WTC11 (cell line): ENCODE measurements at regions not wholly inside any gene's neighbourhood (a gene's known extent, or its start where the extent isn't known, plus 50 kb on each side); places are given as distances from the start of the nearest gene placed in this dataset.

Experiments used
- ATAC-seq: fragments of 200-7000 bp; cut with Tn5 transposase; 2 replicates; pipeline ENCODE4 v1.10.0; 2021; ENCODE audit warnings: mild to moderate bottlenecking, moderate library complexity
- CTCF ChIA-PET: fragments of 300-600 bp; sonication (Branson Sonifier 250); formaldehyde crosslinking; loops from one replicate; lab custom pipeline; 2021; ENCODE audit warnings: antibody characterized with exemption; lab: Charles Lee
- POLR2A ChIA-PET: fragments of 350-600 bp; sonication (Branson Sonifier 250); formaldehyde crosslinking; loops from one replicate; lab custom pipeline; 2021; ENCODE audit warnings: antibody characterized with exemption; lab: Charles Lee
- DNase-seq: peaks from one replicate; pipeline ENCODE4 v3.0.0; 2021; ENCODE audit warnings: low spot score
- H3K27ac Mint-ChIP-seq: 2 replicates; pipeline ENCODE4 v1.8.0; 2021; ENCODE audit warnings: mixed read lengths
- H3K27me3 Mint-ChIP-seq: 2 replicates; pipeline ENCODE4 v1.8.0; 2021; ENCODE audit warnings: low read depth, mild to moderate bottlenecking, moderate library complexity, mixed read lengths
- H3K36me3 Mint-ChIP-seq: 2 replicates; pipeline ENCODE4 v1.8.0; 2021; ENCODE audit warnings: mixed read lengths
- H3K4me1 Mint-ChIP-seq: 2 replicates; pipeline ENCODE4 v1.8.0; 2022; ENCODE audit warnings: mixed read lengths
- H3K4me3 Mint-ChIP-seq: 2 replicates; pipeline ENCODE4 v1.8.0; 2021; ENCODE audit warnings: mild to moderate bottlenecking, moderate library complexity, mixed read lengths
- H3K9me3 Mint-ChIP-seq: 2 replicates; pipeline ENCODE4 v1.8.0; 2021; ENCODE audit warnings: mixed read lengths
- ARID4B ChIP-seq: sonication (generic); formaldehyde crosslinking; IDR thresholded peaks from 2 replicates; pipeline ENCODE4 v1.8.0; 2023; ENCODE audit warnings: missing genetic modification reagents, mild to moderate bottlenecking, borderline replicate concordance
- ATF2 ChIP-seq: sonication (generic); formaldehyde crosslinking; IDR thresholded peaks from 2 replicates; pipeline ENCODE4 v1.8.1; 2022; ENCODE audit warnings: low read depth, missing genetic modification reagents, borderline replicate concordance
- CREM ChIP-seq: sonication (generic); formaldehyde crosslinking; IDR thresholded peaks from 2 replicates; pipeline ENCODE4 v1.8.1; 2022; ENCODE audit warnings: mild to moderate bottlenecking, missing genetic modification reagents, moderate library complexity
- ESRRA ChIP-seq: sonication (generic); formaldehyde crosslinking; IDR thresholded peaks from 2 replicates; pipeline ENCODE4 v1.8.1; 2022; ENCODE audit warnings: mild to moderate bottlenecking, missing genetic modification reagents, borderline replicate concordance
- ETV6 ChIP-seq: sonication (generic); formaldehyde crosslinking; IDR thresholded peaks from 2 replicates; pipeline ENCODE4 v1.8.1; 2022; ENCODE audit warnings: mild to moderate bottlenecking, missing genetic modification reagents
- HMGA2 ChIP-seq: fragments of 250-450 bp; sonication (Bioruptor Pico); IDR thresholded peaks from 2 replicates; pipeline ENCODE4 v1.4.0; 2021; ENCODE audit warnings: mild to moderate bottlenecking, moderate library complexity
- IRF2 ChIP-seq: sonication (generic); formaldehyde crosslinking; IDR thresholded peaks from 2 replicates; pipeline ENCODE4 v1.8.0; 2022; ENCODE audit warnings: low read depth, missing genetic modification reagents, borderline replicate concordance
- NFE2L1 ChIP-seq: sonication (generic); formaldehyde crosslinking; IDR thresholded peaks from 2 replicates; pipeline ENCODE4 v1.8.1; 2023; ENCODE audit warnings: missing genetic modification reagents
- SMAD3 ChIP-seq: sonication (generic); formaldehyde crosslinking; IDR thresholded peaks from 2 replicates; pipeline ENCODE4 v1.8.0; 2022; ENCODE audit warnings: missing genetic modification reagents, mild to moderate bottlenecking, borderline replicate concordance
- SMAD4 ChIP-seq: sonication (generic); formaldehyde crosslinking; IDR thresholded peaks from 2 replicates; pipeline ENCODE4 v1.8.0; 2022; ENCODE audit warnings: mild to moderate bottlenecking, missing genetic modification reagents
- SOX15 ChIP-seq: fragments of 250-450 bp; sonication (Bioruptor Pico); IDR thresholded peaks from 2 replicates; pipeline ENCODE4 v1.9.0; 2021; ENCODE audit warnings: mild to moderate bottlenecking
- ZNF138 ChIP-seq: sonication (generic); formaldehyde crosslinking; conservative IDR thresholded peaks from 2 replicates; pipeline ENCODE4 v1.8.1; 2022; ENCODE audit warnings: mild to moderate bottlenecking, moderate library complexity, missing genetic modification reagents
- ZNF423 ChIP-seq: fragments of 250-450 bp; sonication (Bioruptor Pico); IDR thresholded peaks from 2 replicates; pipeline ENCODE4 v2.1.2; 2022; ENCODE audit warnings: mild to moderate bottlenecking, moderate library complexity
- ZNF671 ChIP-seq: fragments of 250-450 bp; sonication (Bioruptor Pico); IDR thresholded peaks from 2 replicates; pipeline ENCODE4 v1.8.0; 2021; ENCODE audit warnings: mild to moderate bottlenecking
- TF ChIP-seq, protein P1 (sequence below): sonication (generic); formaldehyde crosslinking; IDR thresholded peaks from 2 replicates; pipeline ENCODE4 v1.8.1; 2023; ENCODE audit warnings: mild to moderate bottlenecking, moderate library complexity, missing genetic modification reagents
- TF ChIP-seq, protein P2 (sequence below): fragments of 250-450 bp; sonication (Bioruptor Pico); IDR thresholded peaks from 2 replicates; pipeline ENCODE4 v1.9.0; 2021; ENCODE audit warnings: moderate library complexity, mild to moderate bottlenecking, inconsistent platforms, borderline replicate concordance
- TF ChIP-seq, protein P3 (sequence below): sonication (generic); formaldehyde crosslinking; IDR thresholded peaks from 2 replicates; pipeline ENCODE4 v1.8.0; 2023; ENCODE audit warnings: missing genetic modification reagents

DNA sequence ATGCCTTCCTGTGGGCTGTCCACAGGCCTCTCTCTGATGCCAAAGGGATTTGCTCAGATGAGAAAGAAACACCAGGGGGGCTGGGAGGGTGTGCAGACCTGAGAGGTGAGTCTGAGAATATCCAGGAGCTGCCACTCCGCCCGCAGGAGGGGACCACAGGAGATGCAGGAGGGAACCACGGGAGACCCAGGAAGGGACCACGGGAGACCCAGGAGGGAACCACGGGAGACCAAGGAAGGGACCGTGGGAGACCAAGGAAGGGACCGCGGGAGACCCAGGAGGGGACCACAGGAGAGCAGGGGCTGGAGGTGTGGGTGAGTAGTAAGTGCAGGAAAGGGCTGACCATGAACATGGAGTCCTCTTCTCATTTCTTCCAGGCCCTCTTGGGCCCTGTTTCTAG is 74.6 kb upstream of the SFSWAP start (continued):
- TF ChIP-seq, protein P1, sequence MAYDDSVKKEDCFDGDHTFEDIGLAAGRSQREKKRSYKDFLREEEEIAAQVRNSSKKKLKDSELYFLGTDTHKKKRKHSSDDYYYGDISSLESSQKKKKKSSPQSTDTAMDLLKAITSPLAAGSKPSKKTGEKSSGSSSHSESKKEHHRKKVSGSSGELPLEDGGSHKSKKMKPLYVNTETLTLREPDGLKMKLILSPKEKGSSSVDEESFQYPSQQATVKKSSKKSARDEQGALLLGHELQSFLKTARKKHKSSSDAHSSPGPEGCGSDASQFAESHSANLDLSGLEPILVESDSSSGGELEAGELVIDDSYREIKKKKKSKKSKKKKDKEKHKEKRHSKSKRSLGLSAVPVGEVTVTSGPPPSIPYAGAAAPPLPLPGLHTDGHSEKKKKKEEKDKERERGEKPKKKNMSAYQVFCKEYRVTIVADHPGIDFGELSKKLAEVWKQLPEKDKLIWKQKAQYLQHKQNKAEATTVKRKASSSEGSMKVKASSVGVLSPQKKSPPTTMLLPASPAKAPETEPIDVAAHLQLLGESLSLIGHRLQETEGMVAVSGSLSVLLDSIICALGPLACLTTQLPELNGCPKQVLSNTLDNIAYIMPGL = no peak
- no peak for TF ChIP-seq ARID4B (CRISPR knock-in tag)

DNA sequence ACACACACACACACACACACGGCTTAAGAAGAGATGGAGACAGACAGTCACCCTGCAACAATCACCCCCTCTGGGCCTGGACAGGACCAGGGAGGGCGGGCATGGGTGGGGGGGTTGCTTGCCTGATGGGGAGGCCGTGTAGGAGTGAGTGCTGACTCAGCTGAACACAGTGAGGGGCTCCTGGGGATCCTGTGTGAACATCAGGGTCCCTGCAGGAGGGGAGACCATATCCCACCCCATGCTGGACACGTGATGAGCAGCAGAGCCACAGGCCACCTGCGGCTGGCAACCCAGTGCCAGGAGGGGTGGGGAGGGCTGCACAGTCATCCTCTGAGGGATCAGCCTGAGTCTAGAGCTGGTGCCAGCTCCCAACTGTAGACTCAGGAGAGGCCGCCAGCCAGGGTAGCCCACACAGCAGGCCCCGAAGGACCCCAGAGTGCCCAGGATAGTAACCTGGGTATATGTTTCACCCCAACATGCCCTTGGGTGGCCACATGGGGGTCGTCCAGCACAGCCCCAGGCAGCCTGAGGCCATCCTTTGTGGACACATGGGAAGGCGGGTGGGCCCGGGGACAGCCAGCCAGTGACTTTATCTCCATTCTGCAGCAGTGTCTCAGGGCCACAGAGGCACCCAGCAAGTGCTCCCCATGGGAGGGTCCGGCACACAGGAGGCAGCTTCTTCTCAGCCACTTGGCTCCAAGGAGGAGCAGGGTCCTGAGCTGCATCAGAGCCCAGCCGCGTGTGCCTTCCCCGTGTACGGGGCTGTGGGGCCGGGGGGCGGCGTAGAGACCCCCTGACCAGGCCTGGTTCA is 73.7 kb upstream of the SFSWAP start:
- POLR2A ChIA-PET = no interaction called here
- peaks cover 24% of the 10 kb centered on the region for H3K4me1 Mint-ChIP-seq

DNA sequence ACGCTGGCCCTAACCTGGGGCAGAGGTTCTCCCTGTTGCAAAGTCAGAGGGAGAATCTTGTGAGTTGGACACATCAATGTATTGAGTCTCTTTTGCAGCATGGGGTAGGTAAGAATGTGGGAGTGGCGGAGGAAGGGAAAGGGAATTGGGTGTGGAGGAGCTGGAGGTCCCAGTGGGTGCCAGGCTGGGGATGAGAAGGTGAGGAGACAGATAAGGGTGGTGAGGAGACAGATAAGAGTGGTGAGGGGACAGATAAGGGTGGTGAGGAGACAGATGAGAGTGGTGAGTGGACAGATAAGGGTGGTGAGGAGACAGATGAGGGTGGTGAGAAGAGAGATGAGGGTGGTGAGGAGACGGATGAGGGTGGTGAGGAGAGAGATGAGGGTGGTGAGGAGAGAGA is 72.9 kb upstream of the SFSWAP start:
- peaks cover 5% of the 10 kb centered on the region for H3K9me3 Mint-ChIP-seq
- CTCF ChIA-PET = no interaction called here
- ATAC-seq (no peak), DNase-seq (no peak)
- no peaks in the 10 kb centered on the region for H3K36me3 Mint-ChIP-seq
- H3K27me3 Mint-ChIP-seq = no peaks in the 10 kb centered on the region; the same call in 1 of the 2 replicates
- no peak overlapping the region for H3K4me3 Mint-ChIP-seq
- H3K27ac Mint-ChIP-seq = no peak overlapping the region
- POLR2A ChIA-PET = no interaction called here
- TF ChIP-seq CREM (CRISPR knock-in tag) (no peak), IRF2 (CRISPR knock-in tag) (no peak), ETV6 (CRISPR knock-in tag) (no peak), HMGA2 (CRISPR knock-in tag) (no peak), ZNF671 (CRISPR knock-in tag) (no peak), ESRRA (CRISPR knock-in tag) (no peak)
- TF ChIP-seq, protein P2, sequence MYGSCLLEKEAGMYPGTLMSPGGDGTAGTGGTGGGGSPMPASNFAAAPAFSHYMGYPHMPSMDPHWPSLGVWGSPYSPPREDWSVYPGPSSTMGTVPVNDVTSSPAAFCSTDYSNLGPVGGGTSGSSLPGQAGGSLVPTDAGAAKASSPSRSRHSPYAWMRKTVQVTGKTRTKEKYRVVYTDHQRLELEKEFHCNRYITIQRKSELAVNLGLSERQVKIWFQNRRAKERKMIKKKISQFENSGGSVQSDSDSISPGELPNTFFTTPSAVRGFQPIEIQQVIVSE = no peak
- peaks cover 16% of the 10 kb centered on the region for H3K4me1 Mint-ChIP-seq

More for the DNA sequence above, 73.7 kb upstream of the SFSWAP start:
- Mint-ChIP-seq H3K27me3 (no peaks in the 10 kb centered on the region; the same call in 1 of the 2 replicates), H3K27ac (no peak overlapping the region), H3K36me3 (no peaks in the 10 kb centered on the region), H3K9me3 (peaks cover 5% of the 10 kb centered on the region), H3K4me3 (no peak overlapping the region)
- ATAC-seq (no peak), DNase-seq (no peak)
- TF ChIP-seq SMAD4 (CRISPR knock-in tag) = no peak
- TF ChIP-seq ZNF423 (CRISPR knock-in tag) = no peak
- TF ChIP-seq SMAD3 (CRISPR knock-in tag) = no peak
- TF ChIP-seq SOX15 (CRISPR knock-in tag) = no peak
- TF ChIP-seq, protein P3, sequence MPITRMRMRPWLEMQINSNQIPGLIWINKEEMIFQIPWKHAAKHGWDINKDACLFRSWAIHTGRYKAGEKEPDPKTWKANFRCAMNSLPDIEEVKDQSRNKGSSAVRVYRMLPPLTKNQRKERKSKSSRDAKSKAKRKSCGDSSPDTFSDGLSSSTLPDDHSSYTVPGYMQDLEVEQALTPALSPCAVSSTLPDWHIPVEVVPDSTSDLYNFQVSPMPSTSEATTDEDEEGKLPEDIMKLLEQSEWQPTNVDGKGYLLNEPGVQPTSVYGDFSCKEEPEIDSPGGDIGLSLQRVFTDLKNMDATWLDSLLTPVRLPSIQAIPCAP (CRISPR knock-in tag) = no peak
- no peak for TF ChIP-seq ZNF138
- no peak for TF ChIP-seq ATF2
- no peak for TF ChIP-seq ESRRA (CRISPR knock-in tag)
- no peak for TF ChIP-seq NFE2L1
- CTCF ChIA-PET = no interaction called here
